GM12878 (cell line): ENCODE measurements at regions not wholly inside any gene's neighbourhood (a gene's known extent, or its start where the extent isn't known, plus 50 kb on each side); places are given as distances from the start of the nearest gene placed in this dataset.

ENCODE experiments used
- CTCF ChIP-seq, 3 experiments: IDR thresholded peaks in 2 of 3; conservative IDR thresholded peaks in 1 of 3; 2 replicates each; pipeline ENCODE4 v1.5.1; 2011; ENCODE audit warnings: low read depth in 3 of 3, low read length in 3 of 3, mild to moderate bottlenecking in 3 of 3, control low read depth in 2 of 3, moderate library complexity in 2 of 3, inconsistent platforms in 1 of 3, mixed read lengths in 1 of 3; ENCODE audit not compliant: control insufficient read depth in 2 of 3, insufficient read depth in 1 of 3; ENCODE audit errors: extremely low read depth in 1 of 3
- ESRRA ChIP-seq: IDR thresholded peaks from 2 replicates; pipeline ENCODE4 v1.6.1; 2012; ENCODE audit warnings: mild to moderate bottlenecking, low read length, improper control_type of control experiment
- MXI1 ChIP-seq: fragments of 150-350 bp; IDR thresholded peaks from 2 replicates; pipeline ENCODE4 v1.6.1; 2011; ENCODE audit warnings: low read depth, mild to moderate bottlenecking, inconsistent platforms, low read length, improper control_type of control experiment
- ZNF384 ChIP-seq: IDR thresholded peaks from 2 replicates; pipeline ENCODE4 v1.6.1; 2012; ENCODE audit warnings: low read depth, mild to moderate bottlenecking, low read length, improper control_type of control experiment, borderline replicate concordance

GRCh38 chr21:24179110-24179509, 1428.2 kb downstream of the MRPL39 start:
- no peak for TF ChIP-seq ESRRA
- TF ChIP-seq MXI1 = no peak
- no peak for TF ChIP-seq CTCF (IDR thresholded peaks at IDR 0.05 in 2 of 3, conservative IDR thresholded peaks at IDR 0.05 in 1 of 3; ENCODE audit: control insufficient read depth in 2 of 3, extremely low read depth in 1 of 3, insufficient read depth in 1 of 3, low read depth in 3 of 3, low read length in 3 of 3)
- TF ChIP-seq ZNF384 = no peak
